ENCODE measurements at regions not wholly inside any gene's neighbourhood (a gene's known extent, or its start where the extent isn't known, plus 50 kb on each side); places are given as distances from the start of the nearest gene placed in this dataset.
"Not testable (repeated sequence)": the region's sequence is repeated elsewhere in the genome, so short reads cannot be mapped to it uniquely, and the experiment has no call there.

DNA sequence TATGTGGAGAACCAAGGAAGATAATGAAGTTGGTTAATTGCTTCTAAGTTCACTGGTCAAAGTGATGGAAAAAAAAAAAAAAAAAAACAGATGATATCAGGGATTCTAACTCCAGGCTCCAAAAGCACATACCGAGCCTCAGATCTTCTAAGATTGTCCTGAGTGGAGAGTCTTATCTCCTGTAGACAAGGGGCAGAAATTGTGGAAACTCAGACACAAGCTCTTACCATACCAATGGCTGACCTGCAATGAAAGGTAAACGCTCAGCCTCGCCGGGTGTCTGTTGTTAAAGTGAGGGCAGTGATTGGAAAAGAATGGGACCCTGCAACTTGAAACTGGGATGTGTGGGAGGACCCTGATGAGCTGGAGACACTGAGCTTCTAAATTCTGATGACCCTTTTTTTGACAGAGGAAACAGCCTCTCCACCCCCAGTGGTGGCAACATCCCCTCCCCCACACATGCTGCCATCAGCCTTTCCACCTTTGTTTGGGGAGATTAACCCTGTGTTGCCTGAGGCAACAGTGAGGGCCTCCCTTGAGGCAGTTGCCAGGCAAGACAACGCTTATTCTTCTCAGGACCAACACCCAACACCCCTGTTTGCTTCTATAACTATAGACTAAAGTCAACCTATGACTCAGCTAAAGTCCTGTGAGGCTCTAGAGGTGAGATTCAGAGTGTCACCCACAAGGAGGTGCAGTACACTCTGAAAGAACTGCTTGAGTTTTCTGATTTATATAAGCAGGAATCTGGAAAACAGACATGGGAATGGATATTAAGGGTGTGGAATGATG is 154.0 kb downstream of the THBS2 start:
- no peak for DNase-seq

DNA sequence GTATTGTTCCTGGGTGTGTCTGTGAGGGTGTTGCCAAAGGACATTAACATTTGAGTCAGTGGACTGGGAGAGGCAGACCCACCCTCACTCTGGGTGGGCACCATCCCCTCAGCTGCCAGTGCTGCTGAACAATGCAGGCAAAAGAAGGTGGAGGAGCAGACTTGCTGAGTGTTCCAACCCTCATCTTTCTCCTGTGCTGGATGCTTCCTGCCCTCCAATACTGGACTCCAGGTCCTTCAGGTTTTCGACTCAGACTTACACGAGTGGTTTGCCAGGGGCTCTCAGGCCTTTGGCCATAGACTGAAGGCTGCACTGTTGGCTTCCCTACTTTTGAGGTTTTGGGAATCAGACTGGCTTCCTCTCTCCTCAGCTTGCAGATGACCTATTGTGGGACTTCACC is 155.0 kb downstream of the THBS2 start:
- DNase-seq = not testable (repeated sequence)

DNA sequence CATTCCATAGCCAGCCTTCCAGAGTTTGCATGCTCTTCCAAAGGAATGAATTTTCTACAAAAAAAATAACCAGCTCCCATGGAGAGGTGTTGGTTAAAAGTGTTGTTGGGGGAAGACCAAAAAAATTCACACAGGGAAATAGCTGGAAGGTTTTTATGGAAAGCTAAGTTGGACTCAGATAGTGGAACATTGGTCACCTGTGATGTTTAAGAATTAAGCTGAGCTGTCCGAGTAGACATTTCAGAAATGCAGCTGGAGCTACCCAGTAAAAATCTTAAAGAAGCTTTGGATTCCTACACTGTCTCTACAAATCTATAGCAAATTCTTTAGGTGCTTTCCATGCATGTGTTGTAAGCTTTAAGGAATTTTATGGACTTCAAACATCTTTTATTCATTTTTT is 155.5 kb downstream of the THBS2 start:
- no peak for DNase-seq

DNA sequence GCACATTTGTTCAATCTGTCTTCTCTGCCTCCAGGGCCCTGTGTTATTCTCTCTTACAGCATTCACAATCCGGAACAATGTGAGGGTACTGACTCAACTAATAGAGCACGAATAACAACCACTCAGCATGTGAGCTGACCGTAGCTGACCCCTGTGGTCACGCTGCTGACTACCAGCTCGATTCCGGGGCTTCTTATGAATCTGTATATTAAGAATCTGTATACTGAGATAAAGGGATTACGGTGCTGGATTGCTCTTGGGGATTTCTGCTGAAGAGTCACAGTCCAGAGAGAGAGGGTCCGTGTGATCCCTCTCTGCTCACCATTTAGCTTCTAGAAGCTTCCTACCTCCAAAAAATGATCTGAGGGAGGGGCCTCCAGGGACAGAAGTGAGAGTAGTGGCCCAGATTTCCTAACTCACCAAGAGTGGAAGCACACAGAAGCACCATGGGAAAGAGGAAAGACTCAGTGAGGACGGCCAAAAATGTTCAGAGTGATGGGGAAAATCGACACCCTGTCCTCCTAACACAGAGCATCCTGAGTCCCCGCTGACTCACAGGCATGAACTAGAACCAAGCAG is 156.2 kb downstream of the THBS2 start:
- DNase-seq = no peak

DNA sequence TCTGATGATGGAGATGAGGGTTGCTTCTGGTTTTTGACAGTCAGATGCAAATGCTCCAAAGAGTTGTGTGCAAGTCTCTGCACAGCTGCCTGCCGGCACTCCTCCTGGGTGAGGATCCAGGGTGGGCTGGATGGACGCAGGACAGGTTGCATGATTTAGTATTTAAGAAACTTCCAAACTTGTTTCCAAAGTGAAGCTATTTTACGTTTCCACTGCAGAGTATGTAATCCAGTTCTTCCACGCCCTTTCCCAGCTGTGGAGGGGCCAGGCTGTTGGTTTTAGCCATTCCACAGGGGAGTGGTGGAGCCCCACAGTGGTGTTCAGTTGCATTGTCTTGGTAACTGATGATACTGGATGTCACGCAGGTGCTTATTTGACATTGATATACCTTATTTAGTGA is 157.3 kb downstream of the THBS2 start:
- DNase-seq = no peak

DNA sequence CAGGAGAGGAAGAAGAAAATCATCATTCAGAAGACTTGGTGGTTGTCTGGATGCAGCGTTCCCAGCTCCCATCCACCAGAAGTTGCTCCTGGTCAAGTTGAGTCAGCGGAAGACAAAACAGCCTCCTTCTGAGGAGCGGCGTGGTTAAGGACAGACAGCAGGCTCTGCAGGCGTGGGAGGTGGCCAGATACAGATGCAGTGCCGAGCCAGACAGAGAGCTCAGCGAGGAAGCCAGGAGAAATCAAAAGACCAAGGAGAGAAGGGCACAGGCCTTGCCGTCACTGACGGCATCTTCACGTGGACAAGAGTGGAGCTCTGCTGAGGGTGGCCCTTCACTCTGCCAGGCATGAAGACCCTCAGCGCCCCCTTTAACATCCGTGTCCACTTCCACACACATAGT is 158.5 kb downstream of the THBS2 start:
- DNase-seq = no peak

DNA sequence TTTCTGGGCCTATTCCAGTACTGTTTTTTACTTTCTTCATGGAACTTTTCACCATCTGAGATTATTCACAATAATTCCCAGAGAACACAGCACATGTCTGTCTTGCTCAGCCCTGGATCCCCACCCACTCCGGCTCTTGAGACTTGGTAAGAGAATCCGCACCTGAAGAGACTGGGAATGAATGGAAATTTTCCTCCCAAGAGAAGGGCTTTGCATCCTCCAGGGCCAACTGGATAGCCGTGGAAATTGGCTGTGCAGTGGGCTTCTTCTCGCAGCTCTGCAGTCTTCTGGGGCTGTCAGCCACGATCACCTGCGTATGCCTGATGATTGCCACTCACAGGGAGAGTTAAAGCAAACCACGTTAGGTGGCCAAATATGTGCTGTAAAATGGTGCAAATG is 159.1 kb downstream of the THBS2 start:
- DNase-seq = no peak

DNA sequence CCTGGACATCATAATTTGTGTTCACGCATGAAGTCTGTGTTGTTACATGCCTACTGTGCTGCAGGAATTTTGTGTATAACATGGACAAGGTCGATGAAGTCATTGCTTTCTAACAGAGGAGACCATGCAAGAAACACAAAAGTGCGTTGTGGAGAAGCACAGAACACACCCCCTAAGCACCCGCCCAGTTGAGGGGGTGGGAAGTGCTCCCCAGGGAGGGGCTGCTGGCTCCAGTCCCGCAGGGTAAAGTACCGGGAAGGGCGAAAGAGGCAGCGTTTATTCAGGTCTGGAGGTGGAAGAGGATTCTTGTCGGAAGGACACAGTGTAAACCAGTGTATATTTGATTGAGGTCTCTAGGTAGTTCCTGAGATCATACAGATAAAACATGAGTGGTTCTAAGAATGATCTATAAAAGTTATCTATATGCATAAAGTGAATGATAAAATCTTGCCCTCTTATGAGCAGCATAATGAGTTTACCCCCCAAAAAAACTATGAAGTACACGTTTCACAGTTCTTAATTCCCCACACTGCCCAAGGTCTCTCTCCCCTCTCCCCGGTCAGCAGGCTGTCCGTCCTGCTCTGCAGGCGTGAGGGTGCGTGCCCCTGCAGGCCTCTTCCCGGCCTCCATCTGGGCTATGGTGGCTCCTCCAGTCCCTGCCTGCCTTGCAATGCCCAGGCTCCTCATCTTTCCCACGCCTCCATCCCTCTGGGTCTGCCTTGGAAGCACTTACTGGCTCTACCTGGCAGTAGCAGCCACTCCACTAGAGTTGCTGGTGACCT is 159.7 kb downstream of the THBS2 start:
- no peak for DNase-seq

DNA sequence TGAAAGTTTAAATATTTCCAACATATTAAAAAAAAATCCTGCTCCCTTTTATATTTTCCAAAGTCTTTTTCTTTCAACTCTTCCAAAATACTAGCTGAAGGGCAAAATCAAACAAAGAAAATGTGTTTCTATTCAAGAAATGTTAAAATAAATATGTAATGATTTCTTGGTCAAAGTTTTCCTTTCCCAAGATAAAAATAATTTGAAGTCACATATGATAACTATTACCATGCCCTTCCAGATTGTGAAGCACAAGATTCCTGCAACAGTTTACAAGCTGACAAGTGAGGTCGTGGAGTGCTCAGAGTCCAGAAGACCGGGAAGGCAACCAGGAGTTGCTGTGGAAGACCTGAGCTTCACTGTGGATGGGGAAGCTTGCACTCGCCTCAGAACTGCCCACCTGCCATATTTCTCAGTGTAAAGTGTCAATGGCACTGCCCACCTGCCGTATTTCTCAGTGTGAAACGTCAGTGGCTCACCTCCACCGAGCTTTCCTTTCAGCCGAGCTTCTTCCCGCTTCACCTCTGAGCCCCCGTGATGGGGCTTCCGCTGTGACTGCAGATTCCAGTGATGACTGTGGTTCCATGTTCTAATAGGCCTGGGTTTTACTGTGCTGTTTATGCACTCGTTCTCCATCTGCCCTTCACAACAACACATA is 160.5 kb downstream of the THBS2 start:
- no peak for DNase-seq

DNA sequence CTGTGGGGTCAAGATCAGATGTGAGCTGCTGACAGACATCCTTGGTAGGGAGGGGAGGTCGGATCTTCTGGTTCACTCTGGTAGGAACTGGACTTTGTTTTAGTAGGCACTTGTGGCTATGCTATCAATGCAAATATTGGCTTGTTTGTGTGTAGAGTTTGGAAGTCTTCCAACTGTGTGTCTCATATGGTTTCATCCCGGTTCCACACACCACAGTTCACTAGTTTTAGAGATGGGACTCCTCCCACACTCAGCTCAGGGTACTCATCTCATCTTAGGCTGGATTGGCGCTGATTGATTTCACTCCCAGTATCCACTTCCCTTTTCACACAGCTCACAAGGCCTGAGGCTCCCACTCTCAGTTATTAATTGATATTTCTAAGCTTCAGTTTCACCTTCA is 161.3 kb downstream of the THBS2 start:
- DNase-seq = no peak

DNA sequence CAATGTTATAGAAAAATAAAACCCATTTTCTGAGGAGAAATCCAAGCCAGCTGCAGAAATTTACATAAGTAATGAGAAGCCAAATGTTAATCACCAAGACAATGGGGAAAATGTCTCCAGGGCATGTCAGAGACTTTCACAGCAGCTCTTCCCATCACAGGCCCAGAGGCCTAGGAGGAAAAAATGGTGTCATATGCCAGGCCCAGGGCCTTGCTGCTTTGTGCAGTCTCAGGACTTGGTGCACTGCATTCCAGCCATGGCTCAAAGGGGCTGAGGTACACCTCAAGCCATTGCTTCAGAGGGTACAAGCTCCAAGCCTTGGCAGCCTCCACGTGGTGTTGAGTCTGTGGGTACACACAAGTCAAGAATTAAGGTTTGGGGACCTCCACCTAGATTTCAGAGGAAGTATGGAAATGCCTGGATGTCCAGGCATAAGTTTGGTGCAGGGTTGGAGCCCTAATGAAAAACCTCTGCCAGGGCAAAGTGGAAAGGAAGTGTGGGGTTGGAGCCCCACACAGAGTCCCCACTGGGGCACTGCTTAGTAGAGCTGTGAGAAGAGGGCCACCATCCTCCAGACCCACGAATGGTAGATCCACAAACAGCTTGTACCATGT is 163.0 kb downstream of the THBS2 start:
- not testable (repeated sequence) for DNase-seq

DNA sequence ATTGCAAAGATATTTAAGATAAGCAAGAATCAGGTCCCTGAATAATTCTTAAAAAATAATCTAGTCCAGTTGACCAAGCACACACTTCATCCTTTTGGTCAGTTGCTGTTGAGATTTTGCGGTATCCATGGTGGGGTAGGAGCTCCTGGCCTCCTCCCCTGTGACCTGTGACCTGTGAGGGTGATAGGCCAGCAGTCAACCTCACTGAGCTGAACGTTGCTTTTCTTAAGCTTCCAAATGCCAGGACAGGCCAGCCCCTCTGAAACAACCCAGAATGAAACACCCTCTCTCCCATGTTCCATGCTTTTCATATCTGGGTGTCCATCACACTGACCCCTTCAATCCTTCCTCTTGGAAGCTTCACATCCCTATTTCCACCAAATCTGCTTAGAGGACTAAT is 164.9 kb downstream of the THBS2 start:
- DNase-seq = no peak

DNA sequence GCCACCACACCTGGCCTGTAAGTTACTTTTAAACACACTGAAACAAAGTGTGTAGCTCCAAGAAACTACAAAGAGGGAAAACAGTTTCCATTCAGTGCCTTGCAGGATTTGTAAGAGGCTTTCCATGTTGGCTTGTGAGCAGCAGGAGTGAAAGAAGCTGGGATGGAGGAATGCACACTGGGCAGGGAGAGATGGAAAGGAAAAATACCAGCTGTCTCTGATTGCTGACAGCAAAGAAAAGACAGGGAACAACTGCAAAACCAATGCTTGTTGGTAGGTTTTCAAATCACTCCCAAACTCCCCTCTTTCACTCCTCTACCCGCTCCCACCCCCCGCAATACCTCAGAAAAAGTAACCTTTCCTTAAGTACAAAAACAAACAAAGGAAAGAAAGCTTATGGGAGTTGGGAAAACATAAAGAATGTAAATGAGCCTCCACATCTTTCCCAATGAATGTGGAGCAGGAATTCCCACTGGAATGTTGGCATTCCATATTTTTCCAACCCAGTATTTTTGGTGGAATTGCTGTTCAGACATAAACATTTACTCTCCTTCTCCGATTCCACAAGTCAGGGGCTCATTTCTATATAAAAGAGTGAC is 166.1 kb downstream of the THBS2 start:
- peak; percentile 56 for DNase-seq

DNA sequence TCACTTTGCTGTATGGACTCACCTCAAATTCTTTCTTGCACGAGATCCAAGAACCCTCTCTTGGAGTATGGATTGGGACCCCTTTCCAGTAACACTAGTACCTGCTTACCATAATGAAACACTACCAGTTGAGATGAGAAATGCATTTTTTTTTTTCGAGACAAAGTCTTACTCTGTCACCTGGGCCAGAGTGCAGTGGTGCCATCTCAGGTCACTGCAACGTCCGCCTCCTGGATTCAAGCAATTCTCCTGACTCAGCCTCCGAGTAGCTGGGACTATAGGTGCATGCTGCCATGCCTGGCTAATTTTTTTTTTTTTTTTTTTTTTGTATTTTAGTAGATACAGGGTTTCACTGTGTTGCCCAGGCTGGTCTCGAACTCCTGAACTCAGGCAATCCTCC is 167.0 kb downstream of the THBS2 start:
- not testable (repeated sequence) for DNase-seq

DNA sequence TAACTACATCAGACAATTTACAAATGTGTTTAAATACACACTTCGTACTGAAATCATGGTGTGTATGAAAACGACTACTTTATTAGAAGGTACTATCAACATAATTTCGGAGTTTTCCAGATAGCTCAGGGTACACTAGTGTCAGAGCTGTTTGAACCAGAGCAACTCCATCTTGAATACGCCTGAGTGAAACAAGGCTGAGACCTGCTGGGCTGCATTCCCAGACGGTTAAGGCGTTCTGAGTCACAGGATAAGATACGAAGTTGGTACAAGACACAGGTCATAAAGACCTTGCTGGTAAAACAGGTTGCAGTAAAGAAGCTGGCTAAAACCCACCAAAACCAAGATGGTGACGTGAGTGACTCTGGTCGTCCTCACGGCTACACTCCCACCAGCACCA is 167.6 kb downstream of the THBS2 start:
- DNase-seq = no peak

DNA sequence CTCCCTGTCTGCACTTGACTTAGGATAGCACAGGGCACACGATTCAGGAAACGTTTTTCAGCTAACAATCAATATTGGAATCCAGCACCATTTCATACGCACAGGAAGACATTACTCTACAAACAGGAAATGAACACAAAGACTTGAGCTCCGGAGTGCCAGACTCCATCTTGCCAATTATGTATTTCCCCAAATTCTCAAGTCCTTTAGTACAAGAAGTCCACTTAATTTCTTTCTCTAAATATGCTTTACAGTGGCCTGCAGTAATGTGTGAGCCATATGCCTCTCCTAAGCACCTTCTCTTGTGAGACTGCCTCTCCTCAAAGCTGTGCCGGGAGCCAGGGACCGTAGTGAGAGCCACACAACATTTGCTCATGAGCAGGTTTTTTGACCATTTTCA is 168.2 kb downstream of the THBS2 start:
- DNase-seq = no peak

DNA sequence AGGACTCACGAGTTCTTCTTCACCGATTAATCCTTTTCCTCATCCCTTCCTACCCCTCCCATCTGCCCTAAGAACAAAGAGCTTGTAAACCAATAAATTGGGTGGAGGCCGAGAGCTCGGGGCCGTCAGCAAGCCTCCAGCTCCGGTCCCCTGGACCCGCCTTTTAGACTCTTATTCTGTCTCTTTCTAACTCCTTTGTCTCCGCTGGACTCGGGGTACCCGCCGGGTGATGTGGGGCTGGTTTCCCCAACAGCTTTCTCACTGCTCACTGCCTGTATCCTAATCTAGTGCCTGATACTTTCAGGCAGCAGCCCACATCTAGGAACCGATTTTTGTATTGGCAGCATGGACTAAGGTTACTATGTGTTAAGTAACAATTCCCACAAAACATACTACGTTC is 169.1 kb downstream of the THBS2 start:
- not testable (repeated sequence) for DNase-seq

DNA sequence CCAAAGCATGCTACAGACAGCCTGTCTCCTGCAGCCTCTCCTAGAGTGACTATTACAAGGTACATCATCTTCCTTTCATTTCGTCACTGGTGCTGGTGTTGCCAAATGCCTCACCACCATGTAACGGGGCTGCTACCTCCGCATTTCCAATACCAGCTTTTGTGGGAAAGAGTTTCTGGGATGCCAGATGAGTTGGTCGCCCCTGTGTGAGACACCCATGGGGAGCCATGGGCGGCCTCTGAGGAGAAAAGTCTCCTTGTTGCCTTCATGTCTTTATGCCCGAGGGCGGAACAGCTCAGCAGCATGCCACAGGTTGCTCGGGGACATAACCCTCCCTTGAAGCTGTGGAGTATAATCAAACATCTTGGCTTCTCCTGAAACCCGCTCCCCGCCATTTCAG is 169.6 kb downstream of the THBS2 start:
- no peak for DNase-seq

DNA sequence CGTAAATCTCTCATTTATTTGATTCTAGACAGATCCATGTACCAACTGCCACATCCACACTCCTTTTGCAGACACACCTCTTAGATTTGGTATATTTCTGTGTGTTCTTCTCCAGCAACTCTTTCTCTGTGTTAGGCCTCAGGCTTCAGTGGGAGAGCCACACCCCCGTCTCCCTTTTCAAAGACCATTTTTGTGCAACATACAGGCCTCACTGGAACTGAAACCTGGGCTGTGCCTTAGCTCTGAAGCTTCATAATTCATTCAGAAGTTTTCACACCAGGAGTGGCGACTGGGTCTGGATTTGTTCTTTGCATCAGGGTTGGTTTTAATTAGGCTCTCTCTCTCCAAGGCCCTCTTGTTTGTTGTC is 170.2 kb downstream of the THBS2 start:
- DNase-seq = no peak

DNA sequence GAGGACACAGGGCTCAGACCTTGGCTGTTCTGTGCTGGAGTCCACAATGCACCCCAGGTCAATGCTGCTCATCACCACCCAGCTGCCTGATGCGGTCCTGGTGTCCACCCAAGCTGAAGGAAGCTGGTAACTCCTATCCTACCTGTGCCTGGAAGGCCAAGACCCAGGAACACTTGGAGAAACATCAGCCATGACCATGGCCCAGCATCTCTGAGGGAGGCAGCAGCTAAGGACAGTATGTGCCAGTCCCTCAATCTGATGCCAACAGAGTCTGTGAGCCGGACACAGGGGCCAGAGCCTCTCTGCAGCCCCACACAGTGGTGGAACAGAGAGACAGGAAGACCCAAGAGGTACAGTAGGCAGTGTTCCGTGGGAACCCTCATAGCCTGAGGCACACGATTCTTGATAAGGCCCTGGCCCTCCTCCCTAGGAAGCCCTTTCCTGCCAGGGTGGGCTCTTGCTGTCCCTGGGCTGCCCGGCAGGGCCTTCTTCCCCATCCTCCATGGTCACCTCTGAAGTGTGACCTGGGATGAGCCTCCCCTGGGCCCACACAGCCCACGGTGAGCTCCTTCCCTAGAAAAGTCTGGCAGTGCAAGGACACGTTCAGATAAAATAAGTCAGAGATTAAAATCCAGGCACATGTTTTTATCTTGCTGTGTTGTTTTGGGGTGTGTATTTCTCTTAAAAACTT is 170.7 kb downstream of the THBS2 start:
- DNase-seq = no peak

DNA sequence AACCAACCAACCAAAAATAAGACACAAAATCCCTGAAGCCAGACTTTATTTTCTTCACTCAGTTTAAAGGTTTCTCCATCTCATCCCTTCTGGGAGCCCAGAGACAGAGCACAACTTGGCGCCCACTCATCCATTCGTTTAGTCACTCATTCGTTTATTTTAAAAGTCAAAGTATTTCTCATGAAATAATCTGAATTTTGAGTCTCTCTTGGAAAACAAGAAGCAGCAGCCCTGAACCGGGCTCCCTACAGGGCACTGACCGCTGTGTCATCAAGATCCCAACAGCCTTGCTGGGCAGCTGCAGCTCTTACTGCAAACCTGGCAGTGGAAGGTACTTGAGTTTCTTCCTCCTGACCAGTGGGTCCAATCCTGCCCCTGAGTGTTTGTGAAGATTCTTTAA is 171.6 kb downstream of the THBS2 start:
- no peak for DNase-seq

DNA sequence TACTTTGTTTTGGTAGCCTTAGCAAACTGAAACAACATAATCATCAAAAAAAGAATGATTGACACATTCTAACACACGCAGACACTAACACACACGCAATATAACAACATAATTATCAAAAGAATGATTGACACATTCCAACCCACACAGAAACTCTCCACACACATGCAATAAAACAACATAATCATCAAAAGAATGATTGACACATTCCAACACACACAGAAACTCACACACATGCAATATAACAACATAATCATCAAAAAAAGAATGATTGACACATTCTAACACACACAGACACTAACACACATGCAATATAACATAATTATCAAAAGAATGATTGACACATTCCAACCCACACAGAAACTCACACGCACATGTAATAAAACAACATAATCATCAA is 172.4 kb downstream of the THBS2 start:
- DNase-seq = no peak
